HCT116 (cell line): ENCODE measurements at regions not wholly inside any gene's neighbourhood (a gene's known extent, or its start where the extent isn't known, plus 50 kb on each side); places are given as distances from the start of the nearest gene placed in this dataset.

ENCODE experiments used
- ATAC-seq: fragments of 200-7000 bp; cut with Tn5 transposase; 2 replicates; pipeline ENCODE4 v1.9.1; 2020; ENCODE audit warnings: mild to moderate bottlenecking, moderate library complexity
- BruUV-seq: library from RNA; stranded (reverse); fragments of 400-500 nt; replicated peaks from 2 replicates; lab custom pipeline; 2021; lab: Mats Ljungman, UMichigan
- CTCF ChIA-PET: fragments of 300-600 bp; sonication (Branson Sonifier 250); formaldehyde crosslinking; loops from one replicate; lab custom pipeline; 2021; ENCODE audit warnings: antibody characterized with exemption; lab: Charles Lee
- POLR2A ChIA-PET: fragments of 300-600, 350-600 bp; sonication (Branson Sonifier 250); formaldehyde crosslinking; loops from one replicate; lab custom pipeline; 2021; ENCODE audit warnings: antibody characterized with exemption; lab: Charles Lee
- RAD21 ChIA-PET, 2 experiments: fragments of 300-600 bp; sonication (Branson Sonifier 250); formaldehyde crosslinking; loops; one replicate each; lab custom pipeline; 2023; ENCODE audit warnings: low total read pairs in 2 of 2; ENCODE audit not compliant: uncharacterized antibody in 2 of 2, unreplicated experiment in 2 of 2, low non-redundant PET in 1 of 2; lab: Charles Lee
- DNase-seq: peaks from one replicate; pipeline ENCODE4 v3.0.0-alpha.2; 2010; ENCODE audit warnings: low read depth, low spot score
- H2AFZ ChIP-seq: fragments of 200-600 bp; shearing (Covaris generic), sonication (generic); 2 replicates; pipeline ENCODE4 v1.6.1; 2017; ENCODE audit warnings: low read depth, mixed run types, mixed read lengths, antibody characterized with exemption, low read length; ENCODE audit not compliant: poor library complexity, severe bottlenecking
- H3K27ac ChIP-seq: 2 replicates; pipeline ENCODE4 v1.5.1; 2012; ENCODE audit warnings: low read depth, low read length
- H3K27me3 ChIP-seq: fragments of 200-600 bp; sonication (generic); 2 replicates; pipeline ENCODE4 v1.6.1; 2016; ENCODE audit warnings: mixed run types, low read length, mixed read lengths; ENCODE audit not compliant: insufficient read depth
- H3K36me3 ChIP-seq, 2 experiments: fragments of 200-500 bp in 1 of 2; fragments of 200-600 bp in 1 of 2; sonication (Bioruptor generic) in 1 of 2; sonication (generic) in 1 of 2; 2 replicates each; pipeline versions ENCODE4 v1.5.1 to v1.6.1; 2014 to 2016; ENCODE audit warnings: low read length in 2 of 2, inconsistent platforms in 1 of 2, mixed read lengths in 1 of 2, mixed run types in 1 of 2; ENCODE audit not compliant: insufficient read depth in 2 of 2, control insufficient read depth in 1 of 2
- H3K4me1 ChIP-seq, 2 experiments: fragments of 200-600 bp in 1 of 2; sonication (generic) in 1 of 2; 2 replicates each; pipeline versions ENCODE4 v1.5.1 to v1.6.1; 2012 to 2017; ENCODE audit warnings: low read length in 2 of 2, inconsistent platforms in 1 of 2, mild to moderate bottlenecking in 1 of 2, mixed read lengths in 1 of 2, mixed run types in 1 of 2, moderate library complexity in 1 of 2; ENCODE audit not compliant: insufficient read depth in 2 of 2, control insufficient read depth in 1 of 2
- H3K4me2 ChIP-seq: fragments of 200-600 bp; sonication (generic); 2 replicates; pipeline ENCODE4 v1.6.1; 2017; ENCODE audit warnings: mixed run types, low read length, mixed read lengths
- H3K4me3 ChIP-seq, 2 experiments: fragments of 200-600 bp in 1 of 2; sonication (generic) in 1 of 2; replicated peaks in 1 of 2; 2 replicates each; pipeline ENCODE4 v1.5.1; 2011 to 2016; ENCODE audit warnings: low read length in 2 of 2, control low read depth in 1 of 2, low read depth in 1 of 2, mild to moderate bottlenecking in 1 of 2, mixed read lengths in 1 of 2, mixed run types in 1 of 2
- H3K79me2 ChIP-seq: fragments of 200-600 bp; sonication (generic); 2 replicates; pipeline ENCODE4 v1.6.1; 2017; ENCODE audit warnings: mild to moderate bottlenecking, mixed run types, low read length, moderate library complexity, mixed read lengths; ENCODE audit not compliant: insufficient read depth
- H3K9ac ChIP-seq: fragments of 200-600 bp; sonication (generic); 2 replicates; pipeline ENCODE4 v1.6.1; 2016; ENCODE audit warnings: low read length, mixed read lengths
- H3K9me2 ChIP-seq: fragments of 200-600 bp; sonication (generic), shearing (Covaris generic); 2 replicates; pipeline ENCODE4 v1.6.1; 2017; ENCODE audit warnings: mixed run types, mild to moderate bottlenecking, moderate library complexity; ENCODE audit not compliant: insufficient read depth
- H3K9me3 ChIP-seq, 2 experiments: fragments of 200-500 bp in 1 of 2; fragments of 200-600 bp in 1 of 2; sonication (Bioruptor generic) in 1 of 2; sonication (generic) in 1 of 2; 2 replicates each; pipeline ENCODE4 v1.6.1; 2014 to 2017; ENCODE audit warnings: low read length in 2 of 2, mixed read lengths in 2 of 2, inconsistent platforms in 1 of 2, low read depth in 1 of 2, mild to moderate bottlenecking in 1 of 2, mixed run types in 1 of 2, moderate library complexity in 1 of 2; ENCODE audit not compliant: control insufficient read depth in 1 of 2, insufficient read depth in 1 of 2
- H4K20me1 ChIP-seq: fragments of 200-600 bp; sonication (generic), shearing (Covaris generic); 2 replicates; pipeline ENCODE4 v1.6.1; 2017; ENCODE audit warnings: mixed run types, mild to moderate bottlenecking, moderate library complexity; ENCODE audit not compliant: insufficient read depth
- CBX3 ChIP-seq: IDR thresholded peaks from 2 replicates; pipeline ENCODE4 v1.6.1; 2012; ENCODE audit warnings: low read depth
- ELF1 ChIP-seq: IDR thresholded peaks from 2 replicates; pipeline ENCODE4 v1.6.1; 2012; ENCODE audit warnings: low read depth, borderline replicate concordance
- EZH2 ChIP-seq: fragments of 200-600 bp; sonication (generic); IDR thresholded peaks from 2 replicates; pipeline ENCODE4 v1.6.1; 2017; ENCODE audit warnings: antibody characterized with exemption, mixed run types
- EZH2phosphoT487 ChIP-seq: fragments of 200-600 bp; IDR thresholded peaks from 2 replicates; pipeline ENCODE4 v1.6.1; 2018; ENCODE audit warnings: antibody characterized with exemption, borderline replicate concordance
- FOSL1 ChIP-seq: IDR thresholded peaks from 2 replicates; pipeline ENCODE4 v1.6.1; 2012; ENCODE audit warnings: low read depth
- JUND ChIP-seq: IDR thresholded peaks from 2 replicates; pipeline ENCODE4 v1.6.1; 2012
- POLR2A ChIP-seq: IDR thresholded peaks from 2 replicates; pipeline ENCODE4 v1.7.0; 2011; ENCODE audit warnings: borderline replicate concordance; ENCODE audit not compliant: insufficient read depth, insufficient read length; ENCODE audit errors: extremely low read depth
- POLR2AphosphoS5 ChIP-seq: IDR thresholded peaks from 2 replicates; pipeline ENCODE4 v1.6.1; 2011; ENCODE audit warnings: mild to moderate bottlenecking, low read depth, low read length, moderate library complexity
- RAD21 ChIP-seq: IDR thresholded peaks from 2 replicates; pipeline ENCODE4 v1.6.1; 2012; ENCODE audit warnings: low read depth, mild to moderate bottlenecking
- SIN3A ChIP-seq: IDR thresholded peaks from 2 replicates; pipeline ENCODE4 v1.6.1; 2012; ENCODE audit warnings: low read depth
- SP1 ChIP-seq: IDR thresholded peaks from 2 replicates; pipeline ENCODE4 v1.6.1; 2012; ENCODE audit warnings: low read depth
- ZFX ChIP-seq: fragments of 450-650 bp; IDR thresholded peaks from 2 replicates; pipeline ENCODE4 v1.6.1; 2017
- intact Hi-C: fragments of 100-400 bp; cut with micrococcal nuclease; formaldehyde crosslinking; loops from 2 replicates; pipeline ENCODE4 v1.10.0; 2022
- TF ChIP-seq, protein P1 (sequence below), 3 experiments: fragments of 200-600 bp in 1 of 3; sonication (generic) in 1 of 3; IDR thresholded peaks in 2 of 3; conservative IDR thresholded peaks in 1 of 3; 2 replicates each; pipeline ENCODE4 v1.5.1; 2012 to 2017; ENCODE audit warnings: low read depth in 2 of 3, low read length in 2 of 3, antibody characterized with exemption in 1 of 3, borderline replicate concordance in 1 of 3, control low read depth in 1 of 3, mild to moderate bottlenecking in 1 of 3, mixed read lengths in 1 of 3, mixed run types in 1 of 3, moderate library complexity in 1 of 3; ENCODE audit not compliant: insufficient read depth in 1 of 3
- TF ChIP-seq, protein P2 (sequence below): IDR thresholded peaks from 2 replicates; pipeline ENCODE4 v1.6.1; 2012
- TF ChIP-seq, protein P3 (sequence below): IDR thresholded peaks from 2 replicates; pipeline ENCODE4 v1.6.1; 2011; ENCODE audit warnings: mild to moderate bottlenecking, low read length, moderate library complexity; ENCODE audit not compliant: insufficient replicate concordance; ENCODE audit errors: extremely low read depth
- TF ChIP-seq, protein P4 (sequence below): IDR thresholded peaks from 2 replicates; pipeline ENCODE4 v1.6.1; 2012

DNA sequence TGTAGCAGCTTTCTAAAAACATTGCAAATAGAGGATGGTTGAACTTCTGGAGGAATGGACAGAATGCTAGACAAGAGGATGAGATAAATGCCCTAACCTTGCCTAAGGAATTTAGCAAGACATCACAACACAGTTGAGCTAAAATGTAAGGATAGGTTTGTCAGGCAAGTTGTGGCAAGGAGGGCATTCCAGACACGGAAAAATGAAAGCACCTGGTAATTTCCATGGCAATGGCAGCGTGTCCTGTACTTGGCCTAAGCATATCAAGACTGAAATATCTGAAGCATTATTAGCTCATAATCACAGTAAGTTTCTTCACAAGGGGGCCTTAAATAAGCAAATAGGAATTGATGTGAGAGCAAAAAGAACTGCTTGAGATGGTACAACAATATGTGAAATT lies 105.1 kb upstream of the USP25 start:
- intact Hi-C loops, result no loop called here
- BruUV-seq, result no TSS peak

More for the DNA sequence above, 105.1 kb upstream of the USP25 start:
- no peak overlapping the region for H3K9ac ChIP-seq
- ChIA-PET POLR2A (no interaction called here), CTCF (no interaction called here), RAD21 (no interaction called here)
- H3K27ac ChIP-seq, result no peak overlapping the region
- TF ChIP-seq SIN3A (no peak), POLR2AphosphoS5 (no peak), ELF1 (no peak), POLR2A (no peak), RAD21 (no peak), JUND (no peak), EZH2 (no peak), EZH2phosphoT487 (no peak), FOSL1 (no peak), SP1 (no peak), CBX3 (no peak), ZFX (no peak)
- TF ChIP-seq, protein P1, sequence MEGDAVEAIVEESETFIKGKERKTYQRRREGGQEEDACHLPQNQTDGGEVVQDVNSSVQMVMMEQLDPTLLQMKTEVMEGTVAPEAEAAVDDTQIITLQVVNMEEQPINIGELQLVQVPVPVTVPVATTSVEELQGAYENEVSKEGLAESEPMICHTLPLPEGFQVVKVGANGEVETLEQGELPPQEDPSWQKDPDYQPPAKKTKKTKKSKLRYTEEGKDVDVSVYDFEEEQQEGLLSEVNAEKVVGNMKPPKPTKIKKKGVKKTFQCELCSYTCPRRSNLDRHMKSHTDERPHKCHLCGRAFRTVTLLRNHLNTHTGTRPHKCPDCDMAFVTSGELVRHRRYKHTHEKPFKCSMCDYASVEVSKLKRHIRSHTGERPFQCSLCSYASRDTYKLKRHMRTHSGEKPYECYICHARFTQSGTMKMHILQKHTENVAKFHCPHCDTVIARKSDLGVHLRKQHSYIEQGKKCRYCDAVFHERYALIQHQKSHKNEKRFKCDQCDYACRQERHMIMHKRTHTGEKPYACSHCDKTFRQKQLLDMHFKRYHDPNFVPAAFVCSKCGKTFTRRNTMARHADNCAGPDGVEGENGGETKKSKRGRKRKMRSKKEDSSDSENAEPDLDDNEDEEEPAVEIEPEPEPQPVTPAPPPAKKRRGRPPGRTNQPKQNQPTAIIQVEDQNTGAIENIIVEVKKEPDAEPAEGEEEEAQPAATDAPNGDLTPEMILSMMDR (IDR thresholded peaks at IDR 0.05 in 2 of 3, conservative IDR thresholded peaks at IDR 0.05 in 1 of 3; ENCODE audit: borderline replicate concordance in 1 of 3, insufficient read depth in 1 of 3, low read depth in 2 of 3, low read length in 2 of 3), result no peak
- TF ChIP-seq, protein P2, sequence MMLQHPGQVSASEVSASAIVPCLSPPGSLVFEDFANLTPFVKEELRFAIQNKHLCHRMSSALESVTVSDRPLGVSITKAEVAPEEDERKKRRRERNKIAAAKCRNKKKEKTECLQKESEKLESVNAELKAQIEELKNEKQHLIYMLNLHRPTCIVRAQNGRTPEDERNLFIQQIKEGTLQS, result no peak
- TF ChIP-seq, protein P3, sequence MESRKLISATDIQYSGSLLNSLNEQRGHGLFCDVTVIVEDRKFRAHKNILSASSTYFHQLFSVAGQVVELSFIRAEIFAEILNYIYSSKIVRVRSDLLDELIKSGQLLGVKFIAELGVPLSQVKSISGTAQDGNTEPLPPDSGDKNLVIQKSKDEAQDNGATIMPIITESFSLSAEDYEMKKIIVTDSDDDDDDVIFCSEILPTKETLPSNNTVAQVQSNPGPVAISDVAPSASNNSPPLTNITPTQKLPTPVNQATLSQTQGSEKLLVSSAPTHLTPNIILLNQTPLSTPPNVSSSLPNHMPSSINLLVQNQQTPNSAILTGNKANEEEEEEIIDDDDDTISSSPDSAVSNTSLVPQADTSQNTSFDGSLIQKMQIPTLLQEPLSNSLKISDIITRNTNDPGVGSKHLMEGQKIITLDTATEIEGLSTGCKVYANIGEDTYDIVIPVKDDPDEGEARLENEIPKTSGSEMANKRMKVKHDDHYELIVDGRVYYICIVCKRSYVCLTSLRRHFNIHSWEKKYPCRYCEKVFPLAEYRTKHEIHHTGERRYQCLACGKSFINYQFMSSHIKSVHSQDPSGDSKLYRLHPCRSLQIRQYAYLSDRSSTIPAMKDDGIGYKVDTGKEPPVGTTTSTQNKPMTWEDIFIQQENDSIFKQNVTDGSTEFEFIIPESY, result no peak
- TF ChIP-seq, protein P4, sequence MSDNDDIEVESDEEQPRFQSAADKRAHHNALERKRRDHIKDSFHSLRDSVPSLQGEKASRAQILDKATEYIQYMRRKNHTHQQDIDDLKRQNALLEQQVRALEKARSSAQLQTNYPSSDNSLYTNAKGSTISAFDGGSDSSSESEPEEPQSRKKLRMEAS, result no peak
- no peaks in the 10 kb centered on the region for H3K36me3 ChIP-seq
- no peaks in the 10 kb centered on the region for H4K20me1 ChIP-seq
- no peak overlapping the region for H2AFZ ChIP-seq
- H3K4me3 ChIP-seq, result no peak overlapping the region
- no peak overlapping the region for H3K4me2 ChIP-seq
- DNase-seq (no peak), ATAC-seq (no peak)
- H3K4me1 ChIP-seq, result no peaks in the 10 kb centered on the region
- no peaks in the 10 kb centered on the region for H3K9me3 ChIP-seq
- H3K27me3 ChIP-seq, result no peaks in the 10 kb centered on the region
- H3K9me2 ChIP-seq, result no peaks in the 10 kb centered on the region
- H3K79me2 ChIP-seq, result no peaks in the 10 kb centered on the region
